Endothelial cell of umbilical vein (primary cell): ENCODE measurements at regions not wholly inside any gene's neighbourhood (a gene's known extent, or its start where the extent isn't known, plus 50 kb on each side); places are given as distances from the start of the nearest gene placed in this dataset.

Experiments
- BruUV-seq: library from RNA; stranded (reverse); fragments of 400-500 nt; replicated peaks from 2 replicates; lab custom pipeline; 2021; lab: Mats Ljungman, UMichigan
- CTCF ChIA-PET: fragments of 300-600, 350-600 bp; sonication (Branson Sonifier 250); formaldehyde crosslinking; loops from one replicate; lab custom pipeline; 2021; ENCODE audit warnings: antibody characterized with exemption, inconsistent platforms; lab: Charles Lee
- POLR2A ChIA-PET: fragments of 300-600, 350-600 bp; sonication (Branson Sonifier 250); formaldehyde crosslinking; loops from one replicate; lab custom pipeline; 2021; ENCODE audit warnings: antibody characterized with exemption, inconsistent platforms; lab: Charles Lee
- DNase-seq: peaks from one replicate; pipeline ENCODE4 v3.0.0-alpha.2; 2011; ENCODE audit warnings: low read depth, low spot score
- FAIRE-seq: peaks from 2 replicates; lab custom pipeline; 2011; peaks lifted over from hg19 to GRCh38; lab: Jason Lieb, UNC
- H2AFZ ChIP-seq: 2 replicates; pipeline ENCODE4 v1.6.0; 2012; ENCODE audit warnings: low read depth, low read length, control low read depth, inconsistent platforms
- H3K27ac ChIP-seq: 2 replicates; pipeline ENCODE4 v1.5.1; 2011; ENCODE audit warnings: low read depth, mild to moderate bottlenecking, control low read depth, low read length, moderate library complexity; ENCODE audit not compliant: insufficient read depth
- H3K27me3 ChIP-seq, 2 experiments: 2 replicates each; pipeline versions ENCODE4 v1.6.0 to v1.6.1; 2011; ENCODE audit warnings: low read length in 2 of 2, mixed read lengths in 1 of 2; ENCODE audit not compliant: control insufficient read depth in 2 of 2, insufficient read depth in 2 of 2
- H3K36me3 ChIP-seq, 2 experiments: 2 replicates in 1 of 2; 3 replicates in 1 of 2; pipeline ENCODE4 v1.5.1; 2011; ENCODE audit warnings: low read length in 2 of 2, mild to moderate bottlenecking in 1 of 2, moderate library complexity in 1 of 2; ENCODE audit not compliant: control insufficient read depth in 2 of 2, insufficient read depth in 2 of 2; ENCODE audit errors: extremely low read depth in 1 of 2
- H3K4me1 ChIP-seq: 3 replicates; pipeline ENCODE4 v1.5.1; 2011; ENCODE audit warnings: mild to moderate bottlenecking, low read length; ENCODE audit not compliant: control insufficient read depth, insufficient read depth; ENCODE audit errors: extremely low read depth
- H3K4me2 ChIP-seq: 2 replicates; pipeline ENCODE4 v1.6.1; 2011; ENCODE audit warnings: low read length, control low read depth, mixed read lengths; ENCODE audit not compliant: insufficient read depth
- H3K4me3 ChIP-seq, 3 experiments: fragments of 200-600 bp in 1 of 3; sonication (generic), shearing (Covaris generic) in 1 of 3; replicated peaks in 1 of 3; 2 replicates each; pipeline ENCODE4 v1.5.1; 2011 to 2016; ENCODE audit warnings: control low read depth in 3 of 3, low read length in 3 of 3, mild to moderate bottlenecking in 2 of 3, inconsistent platforms in 1 of 3, low read depth in 1 of 3, moderate library complexity in 1 of 3; ENCODE audit not compliant: insufficient read depth in 1 of 3
- H3K79me2 ChIP-seq: 2 replicates; pipeline ENCODE4 v1.6.0; 2012; ENCODE audit warnings: low read length, inconsistent platforms; ENCODE audit not compliant: control insufficient read depth, insufficient read depth
- H3K9ac ChIP-seq: replicated peaks from 2 replicates; pipeline ENCODE3; 2011; ENCODE audit warnings: low read length, control low read depth; ENCODE audit not compliant: insufficient read depth; ENCODE audit errors: extremely low read depth
- H3K9me1 ChIP-seq: replicated peaks from 3 replicates; pipeline ENCODE4 v1.6.0; 2011; ENCODE audit warnings: mild to moderate bottlenecking, low read length; ENCODE audit not compliant: control insufficient read depth, insufficient read depth; ENCODE audit errors: extremely low read depth
- H3K9me3 ChIP-seq: replicated peaks from 2 replicates; pipeline ENCODE4 v1.5.1; 2012; ENCODE audit warnings: low read length, inconsistent platforms; ENCODE audit not compliant: control insufficient read depth, insufficient read depth
- H4K20me1 ChIP-seq: replicated peaks from 2 replicates; pipeline ENCODE3; 2011; ENCODE audit warnings: mild to moderate bottlenecking, low read length; ENCODE audit not compliant: control insufficient read depth, insufficient read depth; ENCODE audit errors: extremely low read depth
- EZH2 ChIP-seq: IDR thresholded peaks from 2 replicates; pipeline ENCODE4 v1.6.1; 2012; ENCODE audit warnings: borderline replicate concordance, low read depth, mild to moderate bottlenecking, moderate library complexity, low read length, inconsistent platforms; ENCODE audit not compliant: severe bottlenecking
- FOS ChIP-seq: IDR thresholded peaks from 2 replicates; pipeline ENCODE4 v1.6.1; 2011; ENCODE audit warnings: mild to moderate bottlenecking, low read length, moderate library complexity, borderline replicate concordance; ENCODE audit not compliant: insufficient read depth
- GATA2 ChIP-seq: IDR thresholded peaks from 2 replicates; pipeline ENCODE4 v1.7.0; 2011; ENCODE audit warnings: low read depth, mild to moderate bottlenecking, moderate library complexity, mixed read lengths, low read length; ENCODE audit not compliant: insufficient read length, insufficient read depth
- JUN ChIP-seq: IDR thresholded peaks from 2 replicates; pipeline ENCODE4 v1.6.1; 2011; ENCODE audit warnings: borderline replicate concordance, low read depth; ENCODE audit not compliant: insufficient read length, insufficient read depth
- POLR2A ChIP-seq: IDR thresholded peaks from 2 replicates; pipeline ENCODE4 v1.6.1; 2012; ENCODE audit warnings: low read depth, mild to moderate bottlenecking, control low read depth, low read length
- dilution Hi-C: fragments of 300-500 bp; cut with MboI; formaldehyde crosslinking; loops from one replicate; pipeline ENCODE4 v1.15.0; 2019; ENCODE audit warnings: low sequenced_read_pairs; ENCODE audit not compliant: extremely low pct_ligation_motif_present
- intact Hi-C: fragments of 100-400 bp; cut with micrococcal nuclease; formaldehyde crosslinking; loops from one replicate; pipeline ENCODE4 v1.10.0; 2022
- TF ChIP-seq, protein P1 (sequence below), 2 donors: IDR thresholded peaks; 1 replicate in 1 of 2; 2 replicates in 1 of 2; pipeline ENCODE4 v1.5.1; 2011; ENCODE audit warnings: low read length in 2 of 2, mild to moderate bottlenecking in 2 of 2, moderate library complexity in 2 of 2, control low read depth in 1 of 2, inconsistent platforms in 1 of 2, low read depth in 1 of 2; ENCODE audit not compliant: insufficient read depth in 1 of 2; ENCODE audit errors: extremely low read depth in 1 of 2
- TF ChIP-seq, protein P2 (sequence below): IDR thresholded peaks from 2 replicates; pipeline ENCODE4 v1.6.1; 2011; ENCODE audit not compliant: insufficient read depth, insufficient read length

DNA sequence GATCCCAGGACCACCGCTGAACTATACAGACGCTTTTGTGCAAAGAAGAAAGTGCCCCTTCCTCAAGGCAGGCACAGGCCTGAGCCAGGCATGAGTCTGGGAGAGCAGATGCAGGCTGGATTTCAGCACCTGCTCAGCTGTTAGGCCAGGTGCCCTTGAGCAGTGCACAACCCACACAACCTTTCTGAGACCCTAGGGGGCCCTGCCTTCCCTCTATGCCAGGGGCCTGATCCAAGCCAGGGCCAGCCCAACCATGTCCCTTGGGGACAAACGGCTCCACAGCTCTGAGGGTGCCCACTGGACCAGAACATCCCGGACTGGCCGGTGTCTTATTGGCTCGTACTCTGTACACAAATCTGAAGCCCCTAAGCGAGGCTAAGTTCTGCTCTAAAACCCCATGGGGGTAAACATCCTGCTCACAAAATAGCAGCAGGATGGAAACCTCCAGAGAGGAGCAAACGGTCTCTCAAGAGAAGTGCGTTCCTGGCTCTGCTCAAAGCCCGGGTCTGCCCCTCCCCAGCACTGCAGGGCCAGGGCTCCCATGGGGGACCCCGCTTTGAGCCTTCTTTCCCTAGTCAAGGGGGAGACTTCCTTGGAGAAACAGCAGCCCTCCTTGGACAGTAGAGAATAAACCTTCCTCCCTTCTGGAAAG, 275.1 kb downstream of the NPHP4 start:
- no peak overlapping the region for H3K9ac ChIP-seq
- intact Hi-C loops (no loop called here), dilution Hi-C loops (no loop called here)
- FAIRE-seq (no peak), DNase-seq (no peak)
- H4K20me1 ChIP-seq: no peaks in the 10 kb centered on the region
- no peaks in the 10 kb centered on the region for H3K36me3 ChIP-seq
- no peak overlapping the region for H3K4me3 ChIP-seq
- POLR2A ChIA-PET: no interaction called here
- no TSS peak for BruUV-seq
- H3K9me1 ChIP-seq: no peaks in the 10 kb centered on the region
- no peak overlapping the region for H2AFZ ChIP-seq
- H3K27ac ChIP-seq: no peak overlapping the region
- H3K27me3 ChIP-seq: no peaks in the 10 kb centered on the region
- H3K4me1 ChIP-seq: no peaks in the 10 kb centered on the region
- TF ChIP-seq JUN (no peak), EZH2 (no peak), POLR2A (no peak), FOS (no peak), GATA2 (no peak)
- TF ChIP-seq, protein P1, sequence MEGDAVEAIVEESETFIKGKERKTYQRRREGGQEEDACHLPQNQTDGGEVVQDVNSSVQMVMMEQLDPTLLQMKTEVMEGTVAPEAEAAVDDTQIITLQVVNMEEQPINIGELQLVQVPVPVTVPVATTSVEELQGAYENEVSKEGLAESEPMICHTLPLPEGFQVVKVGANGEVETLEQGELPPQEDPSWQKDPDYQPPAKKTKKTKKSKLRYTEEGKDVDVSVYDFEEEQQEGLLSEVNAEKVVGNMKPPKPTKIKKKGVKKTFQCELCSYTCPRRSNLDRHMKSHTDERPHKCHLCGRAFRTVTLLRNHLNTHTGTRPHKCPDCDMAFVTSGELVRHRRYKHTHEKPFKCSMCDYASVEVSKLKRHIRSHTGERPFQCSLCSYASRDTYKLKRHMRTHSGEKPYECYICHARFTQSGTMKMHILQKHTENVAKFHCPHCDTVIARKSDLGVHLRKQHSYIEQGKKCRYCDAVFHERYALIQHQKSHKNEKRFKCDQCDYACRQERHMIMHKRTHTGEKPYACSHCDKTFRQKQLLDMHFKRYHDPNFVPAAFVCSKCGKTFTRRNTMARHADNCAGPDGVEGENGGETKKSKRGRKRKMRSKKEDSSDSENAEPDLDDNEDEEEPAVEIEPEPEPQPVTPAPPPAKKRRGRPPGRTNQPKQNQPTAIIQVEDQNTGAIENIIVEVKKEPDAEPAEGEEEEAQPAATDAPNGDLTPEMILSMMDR (IDR thresholded peaks at IDR 0.05; ENCODE audit: extremely low read depth in 1 of 2, insufficient read depth in 1 of 2, low read depth in 1 of 2, low read length in 2 of 2): no peak
- TF ChIP-seq, protein P2, sequence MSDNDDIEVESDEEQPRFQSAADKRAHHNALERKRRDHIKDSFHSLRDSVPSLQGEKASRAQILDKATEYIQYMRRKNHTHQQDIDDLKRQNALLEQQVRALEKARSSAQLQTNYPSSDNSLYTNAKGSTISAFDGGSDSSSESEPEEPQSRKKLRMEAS: no peak
- no peaks in the 10 kb centered on the region for H3K79me2 ChIP-seq
- H3K4me2 ChIP-seq: no peak overlapping the region
- CTCF ChIA-PET: no interaction called here
- H3K9me3 ChIP-seq: peaks cover 2% of the 10 kb centered on the region
